ENCODE measurements at regions not wholly inside any gene's neighbourhood (a gene's known extent, or its start where the extent isn't known, plus 50 kb on each side); places are given as distances from the start of the nearest gene placed in this dataset.

DNA sequence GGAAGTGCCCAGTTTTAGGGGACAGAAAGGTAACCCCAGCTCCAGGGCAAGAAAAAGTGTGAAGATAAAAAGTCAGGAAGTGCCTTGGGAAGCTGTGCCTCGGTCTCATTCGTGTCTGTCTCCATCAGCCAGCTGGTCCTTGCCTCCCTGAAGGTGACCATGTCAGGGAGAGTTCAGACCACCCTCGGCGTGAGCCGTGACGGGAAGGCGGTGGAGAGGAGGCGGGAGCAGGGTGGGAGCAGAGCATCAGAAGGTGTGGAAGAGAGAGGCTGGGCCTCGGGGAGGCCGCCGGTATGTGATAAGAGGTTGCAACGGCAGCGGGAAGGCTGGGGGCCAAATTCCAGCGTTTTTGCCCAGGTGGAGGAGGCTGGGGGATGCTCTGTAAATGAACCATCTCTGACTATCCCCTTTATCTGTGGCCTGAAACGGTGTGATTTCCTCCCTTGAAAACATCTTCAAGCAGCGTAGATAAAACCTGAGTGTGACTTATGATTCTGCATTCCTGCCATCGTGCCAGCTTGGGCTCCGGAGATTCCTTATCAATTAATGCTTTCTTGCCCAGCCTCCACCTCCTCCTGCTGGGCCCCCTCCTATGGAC, 251.8 kb downstream of the IRF8 start:
- no peak for DNase-seq (ENCODE audit: low read depth in 2 of 2)

DNA sequence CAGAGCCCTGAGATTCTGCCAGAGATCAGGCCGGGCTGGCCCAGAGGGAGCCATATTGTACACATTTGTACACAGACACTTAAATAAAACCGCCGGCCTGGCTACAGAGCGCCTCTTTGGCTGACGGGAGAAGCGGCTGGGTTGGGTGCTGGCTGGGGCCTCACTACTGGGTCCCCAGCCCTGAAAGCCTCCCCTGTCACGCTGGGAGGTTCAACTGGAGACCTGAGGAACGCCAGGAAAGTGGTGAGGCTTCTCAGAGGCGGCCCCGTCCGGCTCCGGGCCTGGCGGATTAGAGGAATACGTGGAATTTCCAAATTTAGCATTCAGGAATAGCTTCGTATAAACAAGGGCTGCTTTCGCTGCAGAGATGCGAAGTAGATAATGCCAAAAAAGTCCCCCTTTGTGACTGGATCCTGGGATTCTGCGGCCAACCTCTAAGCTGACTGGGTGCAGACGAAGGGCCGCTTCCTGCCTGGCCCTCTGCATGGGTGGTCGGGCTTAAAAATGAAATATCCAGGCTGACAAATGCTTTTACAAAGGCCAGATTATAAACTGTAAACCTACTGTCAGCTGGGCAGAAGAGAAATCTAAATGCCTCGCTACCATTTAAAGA, 252.4 kb downstream of the IRF8 start:
- no peak for DNase-seq (ENCODE audit: low read depth in 2 of 2)

DNA sequence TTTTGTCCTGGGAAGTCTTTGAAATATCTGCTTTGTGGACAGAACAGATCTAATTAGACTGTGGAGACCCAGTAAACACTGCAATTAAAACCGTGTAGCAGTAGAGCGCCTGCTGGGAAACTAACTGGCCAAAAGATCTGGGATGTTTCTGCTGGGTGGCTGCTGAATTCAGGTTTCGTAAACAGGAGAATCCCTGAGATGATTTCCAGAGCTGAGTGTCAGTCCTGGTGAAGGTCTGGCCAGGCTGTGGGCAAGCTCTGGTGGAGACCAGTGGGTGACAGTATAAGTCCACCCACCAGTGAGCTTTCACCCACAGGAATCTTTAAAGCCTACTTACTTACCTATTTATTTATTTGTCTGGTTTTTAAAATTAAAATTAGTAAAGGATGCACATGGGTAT, 257.2 kb downstream of the IRF8 start:
- no peak for DNase-seq (ENCODE audit: low read depth in 2 of 2)

DNA sequence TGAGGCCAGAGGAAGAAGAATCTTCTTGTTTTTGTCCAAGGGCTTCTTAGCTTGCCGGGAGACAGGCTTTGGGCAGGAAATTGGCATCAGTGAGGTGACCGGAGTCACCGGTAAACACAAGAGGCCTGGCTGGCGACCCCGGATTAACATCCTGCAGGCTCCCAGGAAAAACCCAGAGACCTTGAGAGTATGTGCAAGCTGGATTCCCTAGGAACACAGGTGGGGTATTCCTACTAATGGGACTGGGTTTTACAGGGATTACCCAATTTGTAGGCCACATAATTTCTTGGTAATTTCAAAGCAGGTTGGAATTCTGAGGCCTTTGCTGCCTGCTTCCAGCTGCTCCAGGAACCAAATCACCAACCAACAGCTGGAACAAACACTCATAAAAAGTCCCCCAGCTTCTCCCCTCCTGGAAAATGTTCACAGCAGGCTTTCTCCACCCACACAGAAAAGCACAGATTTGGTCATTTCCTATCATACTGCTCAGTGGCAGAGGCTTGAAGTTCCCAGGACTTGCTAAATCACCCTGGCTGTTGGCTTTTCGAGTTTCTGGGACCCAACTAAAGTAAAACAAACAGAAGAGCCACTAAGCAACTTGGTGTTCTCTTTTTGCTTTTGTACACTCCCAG, 258.8 kb downstream of the IRF8 start:
- DNase-seq (ENCODE audit: low read depth in 2 of 2), result no peak

DNA sequence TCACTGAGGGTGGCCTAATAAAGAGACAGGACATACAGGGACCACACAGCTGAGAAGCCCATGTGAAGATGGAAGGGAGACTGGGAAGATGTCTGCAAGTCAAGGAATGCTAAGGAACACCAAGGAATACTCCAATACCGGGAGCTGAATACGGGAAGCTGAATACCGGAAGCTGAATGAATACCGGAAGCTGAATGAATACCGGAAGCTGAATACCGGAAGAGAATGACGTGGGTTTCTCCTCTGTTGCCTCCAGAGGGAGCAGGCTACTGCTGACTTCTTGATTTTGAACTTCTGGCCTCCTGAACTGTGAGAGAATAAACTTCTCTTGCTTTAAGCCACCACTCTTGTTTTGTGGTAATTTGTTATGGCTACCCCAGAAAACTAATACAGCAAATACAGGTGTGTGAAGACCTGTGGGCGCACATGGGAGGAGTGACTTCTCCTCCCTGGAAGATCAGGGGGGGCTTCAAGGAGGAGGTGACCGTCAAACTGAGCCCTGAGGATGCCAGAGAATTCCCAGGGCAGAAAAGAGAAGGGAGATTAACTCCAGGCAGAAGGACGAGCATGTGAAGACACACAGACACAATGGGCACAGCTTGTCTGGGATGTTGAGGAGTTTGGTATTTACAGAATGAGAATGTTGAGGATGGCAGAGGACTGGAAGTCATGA, 259.9 kb downstream of the IRF8 start:
- DNase-seq (ENCODE audit: low read depth in 2 of 2), result no peak

DNA sequence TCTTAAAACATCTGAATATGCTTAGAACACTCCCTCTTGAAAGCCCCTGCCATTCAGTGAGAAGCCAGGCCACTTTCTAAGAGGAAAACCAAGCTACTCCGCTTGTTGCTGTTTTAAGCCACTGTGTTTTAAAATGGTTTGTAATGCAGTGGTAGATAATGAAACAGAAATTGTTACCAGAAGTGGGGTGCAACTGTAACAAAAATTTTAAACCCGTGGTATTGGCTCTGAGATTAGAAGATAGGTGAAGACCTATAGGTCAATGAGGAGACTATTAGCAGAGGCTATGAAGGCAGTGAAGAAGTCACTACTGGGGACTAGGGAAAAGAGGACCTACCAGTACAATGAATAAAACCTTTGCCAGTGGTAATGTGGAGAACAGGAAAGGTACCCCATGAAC, 266.5 kb downstream of the IRF8 start:
- DNase-seq (ENCODE audit: low read depth in 2 of 2), result no peak

DNA sequence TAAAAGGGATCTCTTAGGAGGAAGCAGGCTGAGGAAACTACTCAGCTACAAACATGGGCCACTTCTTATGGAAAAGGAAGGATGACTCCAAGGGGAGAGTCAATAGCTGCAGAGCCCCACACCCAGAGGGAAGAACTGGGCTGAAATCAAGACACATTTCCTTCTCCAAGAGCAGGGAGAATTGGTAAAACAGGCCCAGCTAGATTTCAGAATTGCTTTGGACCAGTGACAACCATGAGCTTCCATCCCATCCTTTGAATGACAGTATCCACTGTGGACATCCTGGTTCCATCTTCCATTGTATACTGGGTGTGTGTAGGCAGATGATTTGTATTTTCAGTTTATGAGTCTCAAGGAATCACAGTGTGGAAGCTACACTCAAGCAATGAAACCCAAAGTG, 267.5 kb downstream of the IRF8 start:
- DNase-seq (ENCODE audit: low read depth in 2 of 2), result no peak

DNA sequence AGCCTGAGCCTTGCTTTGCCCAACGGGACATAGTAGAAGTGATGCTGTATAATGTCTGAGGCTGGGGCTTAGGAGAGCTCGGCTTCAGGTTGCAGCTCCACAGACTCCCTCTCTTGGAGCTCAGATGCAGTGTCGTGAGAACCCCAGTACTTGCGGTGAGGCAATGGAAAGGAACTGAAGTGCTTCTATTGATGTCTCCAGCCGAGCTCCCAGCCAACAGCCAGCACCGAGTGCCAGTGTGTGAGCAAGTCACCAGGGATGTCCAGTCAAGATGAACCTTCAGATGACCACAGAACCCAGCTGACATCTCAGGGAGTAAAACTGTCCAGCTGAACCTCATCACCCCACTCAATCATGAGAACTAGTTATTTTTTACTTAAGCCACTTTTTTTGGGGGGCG, 268.1 kb downstream of the IRF8 start:
- DNase-seq (ENCODE audit: low read depth in 2 of 2), result no peak

DNA sequence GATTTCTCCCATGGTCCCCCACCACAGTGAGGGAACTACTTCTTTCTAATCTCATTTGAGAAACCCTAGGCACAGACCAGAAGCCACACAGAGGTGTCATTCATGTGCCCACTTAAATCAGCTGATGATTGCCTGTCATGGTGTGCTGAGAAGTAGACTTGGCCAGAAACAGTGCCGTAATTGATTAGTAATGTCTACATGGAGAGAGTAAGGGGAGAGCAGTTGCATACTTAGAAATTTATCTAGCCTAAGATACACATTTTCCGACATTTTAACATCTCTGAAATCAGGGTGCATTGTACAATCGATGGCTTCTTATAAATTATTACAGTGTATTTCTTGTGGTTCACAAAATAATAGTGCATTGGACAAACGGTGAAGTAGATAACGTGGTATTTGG, 271.8 kb downstream of the IRF8 start:
- no peak for DNase-seq (ENCODE audit: low read depth in 2 of 2)

DNA sequence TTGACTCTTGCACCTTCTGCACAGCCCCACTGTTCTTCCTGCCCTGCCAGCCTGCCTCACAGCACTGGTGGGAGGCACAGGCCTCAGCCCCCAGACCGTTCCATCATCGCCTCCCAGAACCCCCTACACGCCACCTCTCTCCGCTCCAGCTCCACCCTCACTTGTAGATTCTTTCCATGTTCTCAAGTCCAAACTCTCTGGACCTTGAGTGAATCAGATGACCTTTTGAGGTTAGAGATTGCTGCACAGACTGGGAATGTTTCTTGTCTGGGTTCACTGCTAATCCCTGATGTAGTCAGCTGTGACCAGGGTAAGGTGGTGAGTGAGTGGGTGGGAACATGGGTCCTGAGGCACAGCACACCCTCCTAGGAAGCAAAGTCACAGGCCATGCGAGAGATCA, 272.4 kb downstream of the IRF8 start:
- no peak for DNase-seq (ENCODE audit: low read depth in 2 of 2)

DNA sequence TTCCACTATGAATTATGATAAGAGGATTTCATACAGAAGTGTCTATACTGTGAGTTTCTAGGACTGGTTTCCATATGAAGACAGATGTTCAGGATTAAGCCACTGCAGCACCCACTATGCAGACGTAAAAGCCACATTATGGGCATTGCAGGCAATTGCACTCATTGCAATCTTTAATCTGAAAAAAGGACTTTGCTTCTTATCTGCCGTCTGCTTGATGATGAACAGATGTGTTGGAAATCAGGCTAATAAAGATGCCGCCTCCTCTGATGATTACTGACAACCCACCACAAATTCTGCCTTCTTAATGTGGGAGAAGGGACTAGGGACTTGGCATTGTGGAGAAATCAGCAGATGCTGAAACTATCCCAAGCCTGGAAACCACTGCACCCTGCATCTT, 276.9 kb downstream of the IRF8 start:
- DNase-seq (ENCODE audit: low read depth in 2 of 2), result no peak

DNA sequence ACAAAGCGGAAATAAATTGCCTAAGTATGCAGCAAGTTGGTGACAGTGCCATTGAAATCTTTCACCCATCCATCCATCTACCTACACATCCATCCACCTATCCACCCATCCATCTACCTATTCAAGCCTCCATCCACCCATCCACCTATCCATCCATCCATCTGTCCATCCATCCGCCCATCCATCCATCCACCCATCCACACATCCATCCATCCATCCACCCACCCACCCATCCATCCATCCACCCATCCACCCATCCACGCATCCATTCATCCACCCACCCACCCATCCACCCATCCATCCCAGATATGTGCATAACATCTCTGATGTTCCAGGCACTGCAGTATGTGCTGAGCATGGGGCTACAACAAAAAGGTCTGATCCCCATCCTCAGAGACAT, 277.5 kb downstream of the IRF8 start:
- DNase-seq (ENCODE audit: low read depth in 2 of 2), result no peak

DNA sequence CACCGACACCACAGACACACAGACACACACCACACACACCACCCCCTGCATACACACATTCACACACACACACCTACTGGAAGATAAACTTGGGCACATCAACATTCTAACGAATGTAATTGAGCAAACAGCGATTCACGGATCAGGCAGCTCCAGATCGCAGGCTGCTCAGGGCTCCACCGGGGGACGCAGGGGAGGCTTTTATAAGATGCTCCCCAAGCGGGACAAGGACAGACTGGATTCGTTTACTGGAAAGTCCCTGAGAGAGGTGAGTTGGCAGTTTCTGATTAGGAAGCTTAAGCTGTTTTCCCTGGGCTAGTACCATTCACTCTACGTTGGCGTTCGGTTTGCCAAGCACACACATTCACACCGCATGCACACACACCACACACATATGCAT, 281.3 kb downstream of the IRF8 start:
- no peak for DNase-seq (ENCODE audit: low read depth in 2 of 2)

DNA sequence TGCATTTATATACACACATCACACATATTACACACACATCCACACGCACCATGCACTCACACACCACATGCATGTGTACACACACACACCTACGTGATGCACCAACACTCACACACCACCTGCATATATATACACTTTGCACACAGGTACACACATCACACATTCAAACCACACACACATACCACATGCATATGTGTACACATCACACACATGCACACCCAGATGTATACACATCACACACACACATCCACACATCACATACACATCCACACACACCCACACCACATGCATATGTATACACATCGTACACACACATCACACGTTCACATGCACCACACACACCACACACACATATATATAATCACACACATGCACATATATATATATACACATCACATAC, 281.8 kb downstream of the IRF8 start:
- DNase-seq (ENCODE audit: low read depth in 2 of 2), result no peak

DNA sequence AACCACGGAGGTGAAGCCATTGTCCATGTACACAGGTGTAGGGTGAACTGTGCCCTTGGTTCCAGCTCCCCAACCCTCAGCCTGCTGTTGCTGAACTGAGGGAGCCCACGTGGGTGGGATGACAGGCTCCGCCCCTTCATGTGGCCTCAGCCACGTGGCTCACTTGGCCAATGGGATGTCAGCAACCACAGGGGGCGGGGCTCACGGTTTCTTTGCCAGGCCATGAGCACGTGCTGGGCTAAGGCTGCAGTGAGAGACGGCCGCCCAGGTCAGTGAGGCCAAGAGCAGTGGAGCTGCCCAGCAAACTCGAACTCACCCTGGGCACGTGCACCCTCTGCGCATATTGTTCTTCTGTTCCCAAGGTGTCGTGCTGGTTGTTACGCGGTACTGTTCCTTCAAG, 282.6 kb downstream of the IRF8 start:
- no peak for DNase-seq (ENCODE audit: low read depth in 2 of 2)

DNA sequence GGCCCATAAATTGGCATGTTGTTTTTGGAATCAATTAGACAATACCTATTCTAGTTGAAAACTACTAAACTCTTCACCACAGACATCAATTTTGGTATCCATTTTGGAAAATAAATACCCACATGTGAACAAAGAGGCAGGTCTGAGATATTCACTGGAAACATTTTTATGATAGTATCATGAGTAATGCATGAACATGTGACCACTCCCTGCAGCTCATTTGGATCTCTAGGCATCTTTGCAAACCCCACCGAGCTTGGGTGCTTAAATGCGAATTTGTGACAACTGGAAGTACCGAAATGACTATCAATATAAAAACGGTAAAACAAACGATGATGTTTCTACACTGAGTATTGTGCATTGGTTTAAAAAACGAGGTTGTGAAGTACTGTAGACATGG, 285.2 kb downstream of the IRF8 start:
- no peak for DNase-seq (ENCODE audit: low read depth in 2 of 2)

DNA sequence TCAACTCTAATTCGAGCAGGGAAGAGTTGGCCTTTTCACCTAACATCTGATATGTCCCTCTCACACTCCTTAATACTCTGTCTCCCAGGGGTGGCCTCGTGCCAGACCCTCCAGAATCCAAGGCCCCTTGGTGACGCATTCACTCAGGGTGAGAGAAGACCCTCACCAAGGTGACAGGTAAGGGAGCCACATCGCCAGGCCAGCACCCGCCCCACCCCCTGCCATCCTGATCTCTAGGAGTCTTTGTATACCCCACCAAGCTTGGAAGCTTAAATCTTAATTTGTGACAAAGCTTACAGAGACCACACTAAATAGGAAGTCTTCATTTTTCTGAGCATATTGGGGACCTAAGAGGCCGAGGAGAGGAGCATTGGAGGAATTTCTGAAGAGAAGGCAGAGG, 286.1 kb downstream of the IRF8 start:
- DNase-seq (ENCODE audit: low read depth in 2 of 2), result no peak

DNA sequence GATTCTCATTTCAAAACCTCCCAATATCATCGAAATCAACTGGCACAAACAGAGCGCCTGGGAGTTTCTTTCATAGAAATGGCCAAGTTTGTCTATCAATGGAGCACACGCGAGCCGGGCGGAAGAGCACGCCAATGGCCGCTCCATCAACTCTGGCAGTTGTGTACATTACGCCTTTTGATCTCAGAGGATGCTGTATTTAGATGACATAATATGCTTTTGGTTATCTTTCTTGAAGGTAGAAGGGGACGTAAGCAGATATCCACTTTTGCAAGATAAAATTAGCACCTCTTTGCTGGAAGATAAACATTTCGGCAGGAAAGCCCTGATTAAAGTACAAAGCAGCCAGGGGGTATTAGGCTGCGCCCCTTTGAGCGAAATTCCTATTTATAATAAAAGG, 287.4 kb downstream of the IRF8 start:
- no peak for DNase-seq (ENCODE audit: low read depth in 2 of 2)

DNA sequence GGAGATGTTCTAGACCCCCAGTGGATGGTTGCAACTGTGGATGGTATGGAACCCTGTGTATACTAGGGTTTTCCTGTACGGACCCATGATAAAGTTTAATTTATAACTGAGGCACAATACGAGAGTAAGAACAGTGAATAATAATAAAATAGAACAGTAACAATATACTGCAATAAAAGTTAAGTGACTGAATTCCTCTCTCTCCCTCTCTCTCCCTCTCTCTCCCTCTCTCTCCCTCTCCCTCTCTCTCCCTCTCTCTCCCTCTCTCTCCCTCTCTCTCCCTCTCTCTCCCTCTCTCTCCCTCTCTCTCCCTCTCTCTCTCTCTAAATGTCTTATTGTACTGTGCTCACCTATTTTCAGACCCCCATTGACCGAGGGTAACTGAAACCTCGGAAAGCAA, 291.0 kb downstream of the IRF8 start:
- DNase-seq (ENCODE audit: low read depth in 2 of 2), result no peak

DNA sequence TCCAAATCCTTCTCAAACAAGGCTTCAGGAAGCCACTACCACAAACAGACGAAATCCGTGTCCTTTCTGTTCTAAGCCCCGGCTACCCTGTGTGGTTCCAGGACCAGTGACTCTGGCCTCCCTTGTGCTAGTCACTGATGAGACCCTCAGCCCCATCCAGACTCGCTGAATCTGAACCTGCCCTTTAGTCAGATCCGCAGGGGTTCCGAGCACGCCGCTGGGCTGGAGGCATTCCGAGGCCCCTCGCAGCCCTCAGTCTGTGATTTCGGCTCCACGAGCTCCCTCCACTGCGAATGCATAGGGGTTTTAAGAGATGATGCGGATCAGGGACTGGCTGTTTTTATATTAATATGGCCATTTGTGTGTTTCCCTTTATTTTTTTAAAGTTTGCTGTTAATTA, 292.7 kb downstream of the IRF8 start:
- DNase-seq (ENCODE audit: low read depth in 2 of 2), result no peak

DNA sequence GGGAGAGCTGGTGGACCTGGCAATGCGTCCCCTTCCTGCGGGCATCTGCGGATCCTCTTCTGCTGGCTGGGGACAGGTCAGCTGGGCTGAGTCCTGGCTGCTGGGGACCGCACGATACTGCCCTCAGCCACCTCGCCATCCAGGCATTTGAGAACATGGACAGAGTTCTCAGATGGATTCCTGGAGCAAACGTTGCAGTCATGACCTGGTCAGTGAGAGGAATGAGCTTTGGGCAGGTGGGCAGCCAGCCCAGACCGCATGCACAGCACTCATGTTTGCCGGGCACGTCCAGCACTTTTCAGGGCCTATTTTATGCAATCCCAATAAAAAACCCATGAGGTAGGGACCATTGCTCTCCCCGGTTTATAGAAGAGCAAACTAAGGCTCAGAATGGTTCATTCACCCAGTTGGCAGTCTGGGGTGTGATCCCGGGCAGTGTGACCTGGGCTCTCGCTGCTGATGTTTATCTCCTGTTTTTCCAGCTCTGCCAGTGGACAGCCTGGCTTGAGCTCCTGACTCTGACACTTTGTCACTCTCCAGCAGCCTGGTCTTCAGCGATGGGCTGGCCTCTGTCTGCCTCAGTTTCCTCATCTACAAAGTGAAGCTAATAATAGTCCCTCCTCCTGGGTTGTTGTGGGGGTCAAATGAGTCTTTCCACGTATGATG, 294.7 kb downstream of the IRF8 start:
- no peak for DNase-seq (ENCODE audit: low read depth in 2 of 2)

DNA sequence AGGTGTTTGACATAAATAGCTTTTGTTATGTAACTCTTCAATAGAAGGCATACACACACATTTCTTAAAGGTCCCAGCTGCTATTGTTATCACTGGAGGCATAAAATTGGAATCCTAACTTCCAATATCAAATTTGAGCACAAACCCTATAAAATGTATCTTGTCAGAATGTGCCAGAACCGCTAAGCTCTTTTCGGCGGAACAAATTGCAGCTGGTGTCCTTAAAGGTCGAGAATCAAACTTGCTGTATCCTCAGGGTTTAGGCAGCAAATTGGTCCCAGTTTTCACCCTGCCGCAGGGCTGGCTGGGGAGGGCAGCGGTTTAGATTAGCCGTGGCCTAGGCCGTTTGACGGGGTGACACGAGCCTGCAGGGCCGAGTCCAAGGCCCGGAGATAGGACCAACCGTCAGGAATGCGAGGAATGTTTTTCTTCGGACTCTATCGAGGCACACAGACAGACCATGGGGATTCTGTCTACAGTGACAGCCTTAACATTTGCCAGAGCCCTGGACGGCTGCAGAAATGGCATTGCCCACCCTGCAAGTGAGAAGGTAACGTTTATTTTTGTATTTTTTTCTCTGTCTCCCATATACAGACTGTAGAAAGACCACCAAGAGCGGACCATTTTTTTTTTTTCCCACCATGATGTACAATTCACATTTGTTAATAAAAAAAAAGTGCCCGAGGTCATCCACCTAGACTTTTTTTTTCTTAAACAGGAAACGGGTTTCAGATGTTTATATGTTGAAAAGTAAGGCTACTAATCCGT, 297.1 kb downstream of the IRF8 start:
- no peak for DNase-seq (ENCODE audit: low read depth in 2 of 2)

Data from stimulated activated CD8-positive, alpha-beta memory T cell treated with anti-CD3 and anti-CD28 coated beads, Interleukin-15, amount 100 ng/mL, for 48 hours (primary cell).